ENCODE measurements at regions not wholly inside any gene's neighbourhood (a gene's known extent, or its start where the extent isn't known, plus 50 kb on each side); places are given as distances from the start of the nearest gene placed in this dataset.

DNA sequence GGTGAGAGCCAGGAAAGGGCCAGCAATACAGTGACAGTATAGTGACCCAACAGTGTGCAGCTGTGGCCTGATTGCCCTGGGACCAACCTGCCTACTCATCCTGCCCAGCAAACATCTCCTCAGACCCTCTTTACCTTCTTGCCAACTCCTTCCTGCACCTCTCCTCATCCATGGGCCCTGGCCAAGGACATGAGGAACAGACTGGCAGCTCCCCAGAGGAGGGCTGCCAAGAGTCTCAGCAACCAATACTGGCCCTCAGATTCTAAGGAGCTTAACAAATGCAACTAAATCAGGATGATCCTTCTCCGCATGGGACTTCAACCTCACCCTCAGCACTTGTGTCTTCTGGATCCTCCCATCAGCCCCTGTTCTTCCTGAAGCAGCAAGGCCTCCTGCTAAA, 77.0 kb downstream of the RPL27A start:
- TF ChIP-seq, protein P1, sequence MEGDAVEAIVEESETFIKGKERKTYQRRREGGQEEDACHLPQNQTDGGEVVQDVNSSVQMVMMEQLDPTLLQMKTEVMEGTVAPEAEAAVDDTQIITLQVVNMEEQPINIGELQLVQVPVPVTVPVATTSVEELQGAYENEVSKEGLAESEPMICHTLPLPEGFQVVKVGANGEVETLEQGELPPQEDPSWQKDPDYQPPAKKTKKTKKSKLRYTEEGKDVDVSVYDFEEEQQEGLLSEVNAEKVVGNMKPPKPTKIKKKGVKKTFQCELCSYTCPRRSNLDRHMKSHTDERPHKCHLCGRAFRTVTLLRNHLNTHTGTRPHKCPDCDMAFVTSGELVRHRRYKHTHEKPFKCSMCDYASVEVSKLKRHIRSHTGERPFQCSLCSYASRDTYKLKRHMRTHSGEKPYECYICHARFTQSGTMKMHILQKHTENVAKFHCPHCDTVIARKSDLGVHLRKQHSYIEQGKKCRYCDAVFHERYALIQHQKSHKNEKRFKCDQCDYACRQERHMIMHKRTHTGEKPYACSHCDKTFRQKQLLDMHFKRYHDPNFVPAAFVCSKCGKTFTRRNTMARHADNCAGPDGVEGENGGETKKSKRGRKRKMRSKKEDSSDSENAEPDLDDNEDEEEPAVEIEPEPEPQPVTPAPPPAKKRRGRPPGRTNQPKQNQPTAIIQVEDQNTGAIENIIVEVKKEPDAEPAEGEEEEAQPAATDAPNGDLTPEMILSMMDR (conservative IDR thresholded peaks at IDR 0.05; ENCODE audit: low read length), result no peak
- no peak for TF ChIP-seq EZH2phosphoT487 (IDR thresholded peaks at IDR 0.05; ENCODE audit: borderline replicate concordance, low read depth, low read length)
- H3K4me2 ChIP-seq (ENCODE audit: low read length), result no peak overlapping the region
- H3K4me3 ChIP-seq (ENCODE audit: low read depth, low read length, poor library complexity, severe bottlenecking), result no peak overlapping the region
- CTCF ChIA-PET (ENCODE audit: unreplicated experiment), result no interaction called here
- no peaks in the 10 kb centered on the region for H3K36me3 ChIP-seq (ENCODE audit: insufficient read depth, low read length)
- H4K20me1 ChIP-seq (ENCODE audit: insufficient read depth, low read length), result no peaks in the 10 kb centered on the region
- H2AFZ ChIP-seq (ENCODE audit: low read length), result no peak overlapping the region
- BruUV-seq (replicated peaks), result no TSS peak
- H3K4me1 ChIP-seq (ENCODE audit: insufficient read depth, low read length, poor library complexity, severe bottlenecking), result no peaks in the 10 kb centered on the region
- H3K9me2 ChIP-seq (ENCODE audit: insufficient read depth, low read length), result no peaks in the 10 kb centered on the region
- DNase-seq (ENCODE audit: low spot score), result no peak
- no peak overlapping the region for H3K27ac ChIP-seq (ENCODE audit: low read depth, low read length, poor library complexity, severe bottlenecking)
- intact Hi-C loops (cut with micrococcal nuclease; ENCODE audit: unreplicated experiment), result no loop called here
- no peaks in the 10 kb centered on the region for H3K79me2 ChIP-seq (ENCODE audit: insufficient read depth, low read depth, low read length)
- POLR2A ChIA-PET, result no interaction called here
- no peaks in the 10 kb centered on the region for H3K9me3 ChIP-seq (ENCODE audit: low read length)

DNA sequence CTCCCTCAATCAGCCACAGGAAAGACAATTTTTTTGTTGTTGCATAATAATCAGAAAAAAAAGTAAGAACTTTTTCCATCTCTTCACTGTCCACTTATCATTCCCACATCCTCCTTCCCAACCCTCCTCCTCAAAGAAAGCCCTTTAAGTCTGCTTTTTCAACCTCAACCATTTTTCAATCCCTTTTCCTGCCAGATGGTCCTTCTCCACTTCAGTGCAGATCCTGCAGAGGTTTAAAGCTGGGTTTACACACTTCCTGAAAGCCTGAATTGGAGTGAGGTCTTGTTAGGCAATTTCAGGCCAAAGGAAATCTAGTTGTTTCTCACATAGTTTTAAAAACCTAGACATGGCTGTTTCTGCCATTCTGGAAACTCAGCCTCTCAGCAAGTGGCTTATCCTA, 78.3 kb downstream of the RPL27A start:
- ChIA-PET POLR2A (no interaction called here), CTCF (ENCODE audit: unreplicated experiment) (no interaction called here)
- no peaks in the 10 kb centered on the region for H3K36me3 ChIP-seq (ENCODE audit: insufficient read depth, low read length)
- no peak overlapping the region for H3K4me2 ChIP-seq (ENCODE audit: low read length)
- no peak overlapping the region for H3K27ac ChIP-seq (ENCODE audit: low read depth, low read length, poor library complexity, severe bottlenecking)
- no peak for DNase-seq (ENCODE audit: low spot score)
- H3K9me3 ChIP-seq (ENCODE audit: low read length), result no peaks in the 10 kb centered on the region
- H3K9me2 ChIP-seq (ENCODE audit: insufficient read depth, low read length), result no peaks in the 10 kb centered on the region
- no peak for TF ChIP-seq EZH2phosphoT487 (IDR thresholded peaks at IDR 0.05; ENCODE audit: borderline replicate concordance, low read depth, low read length)
- TF ChIP-seq, protein P1 (conservative IDR thresholded peaks at IDR 0.05; ENCODE audit: low read length), result no peak
- H2AFZ ChIP-seq (ENCODE audit: low read length), result no peak overlapping the region
- H3K79me2 ChIP-seq (ENCODE audit: insufficient read depth, low read depth, low read length), result no peaks in the 10 kb centered on the region
- intact Hi-C loops (cut with micrococcal nuclease; ENCODE audit: unreplicated experiment), result no loop called here
- BruUV-seq (replicated peaks), result no TSS peak
- no peak overlapping the region for H3K4me3 ChIP-seq (ENCODE audit: low read depth, low read length, poor library complexity, severe bottlenecking)
- H3K4me1 ChIP-seq (ENCODE audit: insufficient read depth, low read length, poor library complexity, severe bottlenecking), result no peaks in the 10 kb centered on the region
- no peaks in the 10 kb centered on the region for H4K20me1 ChIP-seq (ENCODE audit: insufficient read depth, low read length)

DNA sequence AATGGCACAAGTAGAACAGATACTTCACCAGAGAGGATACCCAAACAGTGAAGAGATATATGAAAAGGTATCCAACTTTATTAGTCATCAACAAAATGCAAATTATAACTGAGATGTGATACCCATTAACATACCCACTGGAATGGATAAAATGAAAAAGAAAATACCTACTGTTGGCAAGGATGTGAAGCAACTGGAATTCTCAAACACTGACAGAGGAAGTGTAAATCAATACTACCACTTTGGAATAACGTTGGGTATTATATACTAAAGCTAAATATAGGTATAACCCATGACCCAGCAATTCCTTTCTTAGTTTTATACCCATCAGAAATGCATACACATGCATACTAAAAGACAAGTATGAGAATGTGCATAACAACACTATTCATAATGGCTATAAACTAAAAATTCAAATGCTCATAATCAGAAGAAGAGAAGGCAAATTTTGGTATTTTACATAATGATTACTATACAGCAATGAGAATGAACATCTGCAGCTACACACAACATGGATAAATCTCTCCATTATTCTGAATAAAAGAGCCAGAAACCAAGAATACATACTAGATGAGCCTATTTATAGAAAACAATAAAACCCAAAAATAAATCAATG, 80.6 kb downstream of the RPL27A start:
- Histone ChIP-seq H4K20me1 (ENCODE audit: insufficient read depth, low read length) (no peaks in the 10 kb centered on the region), H2AFZ (ENCODE audit: low read length) (no peak overlapping the region), H3K36me3 (ENCODE audit: insufficient read depth, low read length) (no peaks in the 10 kb centered on the region), H3K4me3 (ENCODE audit: low read depth, low read length, poor library complexity, severe bottlenecking) (no peak overlapping the region), H3K4me1 (ENCODE audit: insufficient read depth, low read length, poor library complexity, severe bottlenecking) (no peaks in the 10 kb centered on the region), H3K9me2 (ENCODE audit: insufficient read depth, low read length) (no peaks in the 10 kb centered on the region), H3K27ac (ENCODE audit: low read depth, low read length, poor library complexity, severe bottlenecking) (no peak overlapping the region), H3K79me2 (ENCODE audit: insufficient read depth, low read depth, low read length) (no peaks in the 10 kb centered on the region), H3K9me3 (ENCODE audit: low read length) (no peaks in the 10 kb centered on the region), H3K4me2 (ENCODE audit: low read length) (no peak overlapping the region)
- ChIA-PET POLR2A (no interaction called here), CTCF (ENCODE audit: unreplicated experiment) (no interaction called here)
- DNase-seq (ENCODE audit: low spot score), result no peak
- TF ChIP-seq, protein P1 (conservative IDR thresholded peaks at IDR 0.05; ENCODE audit: low read length), result no peak
- TF ChIP-seq EZH2phosphoT487 (IDR thresholded peaks at IDR 0.05; ENCODE audit: borderline replicate concordance, low read depth, low read length), result no peak
- intact Hi-C loops (cut with micrococcal nuclease; ENCODE audit: unreplicated experiment), result no loop called here
- no TSS peak for BruUV-seq (replicated peaks)

All from OCI-LY7 (cell line).